ENCODE measurements at regions not wholly inside any gene's neighbourhood (a gene's known extent, or its start where the extent isn't known, plus 50 kb on each side); places are given as distances from the start of the nearest gene placed in this dataset.

DNA sequence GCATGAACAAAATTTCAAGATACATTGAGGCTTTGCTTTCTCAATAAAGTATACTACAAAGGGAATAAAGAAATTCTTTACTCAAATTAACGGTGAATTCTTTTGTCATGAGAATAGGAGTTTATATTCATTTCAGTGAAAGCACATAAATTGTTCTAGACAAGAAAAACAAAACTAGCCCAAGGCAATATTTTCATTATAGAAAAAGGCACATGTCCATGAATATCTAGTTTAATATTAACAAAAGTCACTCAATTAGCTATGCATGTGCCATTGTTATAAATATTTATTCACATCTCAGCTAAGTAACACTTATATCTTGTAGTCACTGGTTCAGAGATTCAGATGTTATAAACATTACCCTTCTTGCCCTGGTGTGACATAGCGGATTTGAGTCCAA is 369.3 kb downstream of the GPATCH2 start:
- TF ChIP-seq POLR2AphosphoS5 (IDR thresholded peaks at IDR 0.05; ENCODE audit: low read depth, low read length), result no peak
- no peak for TF ChIP-seq POLR2A (IDR thresholded peaks at IDR 0.05; ENCODE audit: low read depth, low read length)
- TF ChIP-seq TAF1 (IDR thresholded peaks at IDR 0.05; ENCODE audit: borderline replicate concordance, low read depth, low read length), result no peak

Data from GM12892 (cell line).